Natural killer cell (primary cell): ENCODE measurements at regions not wholly inside any gene's neighbourhood (a gene's known extent, or its start where the extent isn't known, plus 50 kb on each side); places are given as distances from the start of the nearest gene placed in this dataset.

ENCODE experiments used
- ATAC-seq, 3 donors: fragments of 150-1000 bp in 2 of 3; fragments of 200-7000 bp in 1 of 3; cut with Tn5 transposase; 1 replicate in 1 of 3; 2 replicates in 2 of 3; pipeline ENCODE4 v1.10.0; 2021; ENCODE audit warnings: mild to moderate bottlenecking in 2 of 3, moderate library complexity in 2 of 3
- DNase-seq, 2 donors: peaks; one replicate each; pipeline versions ENCODE4 v3.0.0 to v3.0.0-alpha.2; 2013 to 2021; ENCODE audit warnings: mixed read lengths in 1 of 2
- H3K27ac ChIP-seq: one replicate; pipeline ENCODE4 v1.5.1; 2013; ENCODE audit warnings: mild to moderate bottlenecking, low read length
- H3K27me3 ChIP-seq: one replicate; pipeline ENCODE4 v1.6.1; 2013; ENCODE audit warnings: low read length; ENCODE audit not compliant: control insufficient read depth, insufficient read depth
- H3K36me3 ChIP-seq: one replicate; pipeline ENCODE4 v1.6.1; 2013; ENCODE audit warnings: low read length; ENCODE audit not compliant: control insufficient read depth, insufficient read depth
- H3K4me1 ChIP-seq: one replicate; pipeline ENCODE4 v1.6.1; 2013; ENCODE audit warnings: low read length; ENCODE audit not compliant: control insufficient read depth, insufficient read depth
- H3K4me3 ChIP-seq: one replicate; pipeline ENCODE4 v1.5.1; 2013; ENCODE audit warnings: low read length
- H3K9me3 ChIP-seq: one replicate; pipeline ENCODE4 v1.6.1; 2013; ENCODE audit warnings: low read length; ENCODE audit not compliant: control insufficient read depth, insufficient read depth
- H3K27ac Mint-ChIP-seq, 2 donors: one replicate each; pipeline ENCODE4 v1.8.0; 2022; ENCODE audit warnings: mild to moderate bottlenecking in 2 of 2, mixed read lengths in 2 of 2, moderate library complexity in 1 of 2
- H3K27me3 Mint-ChIP-seq, 2 donors: one replicate each; pipeline ENCODE4 v1.8.0; 2022; ENCODE audit warnings: low read depth in 2 of 2, mixed read lengths in 2 of 2
- H3K36me3 Mint-ChIP-seq: one replicate; pipeline ENCODE4 v1.8.0; 2022; ENCODE audit warnings: mixed read lengths
- H3K4me1 Mint-ChIP-seq, 2 donors: one replicate each; pipeline ENCODE4 v1.8.0; 2022; ENCODE audit warnings: mixed read lengths in 2 of 2
- H3K4me3 Mint-ChIP-seq: one replicate; pipeline ENCODE4 v1.8.0; 2022; ENCODE audit warnings: mild to moderate bottlenecking, moderate library complexity, mixed read lengths
- H3K9me3 Mint-ChIP-seq, 2 donors: one replicate each; pipeline ENCODE4 v1.8.0; 2022; ENCODE audit warnings: mixed read lengths in 2 of 2
- WGBS: methylation state at CpG from one replicate; pipeline ENCODE4 v1.1.7; 2013; ENCODE audit warnings: missing lambda C conversion rate; ENCODE audit not compliant: insufficient coverage; 5-methylcytosine and 5-hydroxymethylcytosine counted together
- intact Hi-C: fragments of 100-400 bp; cut with micrococcal nuclease; formaldehyde crosslinking; loops from one replicate; pipeline ENCODE4 v1.14.2; 2022
- TF ChIP-seq, protein P1 (sequence below): fragments of 200-600 bp; IDR thresholded peaks from one replicate; pipeline ENCODE4 v1.8.0; 2022; ENCODE audit warnings: antibody characterized with exemption

DNA sequence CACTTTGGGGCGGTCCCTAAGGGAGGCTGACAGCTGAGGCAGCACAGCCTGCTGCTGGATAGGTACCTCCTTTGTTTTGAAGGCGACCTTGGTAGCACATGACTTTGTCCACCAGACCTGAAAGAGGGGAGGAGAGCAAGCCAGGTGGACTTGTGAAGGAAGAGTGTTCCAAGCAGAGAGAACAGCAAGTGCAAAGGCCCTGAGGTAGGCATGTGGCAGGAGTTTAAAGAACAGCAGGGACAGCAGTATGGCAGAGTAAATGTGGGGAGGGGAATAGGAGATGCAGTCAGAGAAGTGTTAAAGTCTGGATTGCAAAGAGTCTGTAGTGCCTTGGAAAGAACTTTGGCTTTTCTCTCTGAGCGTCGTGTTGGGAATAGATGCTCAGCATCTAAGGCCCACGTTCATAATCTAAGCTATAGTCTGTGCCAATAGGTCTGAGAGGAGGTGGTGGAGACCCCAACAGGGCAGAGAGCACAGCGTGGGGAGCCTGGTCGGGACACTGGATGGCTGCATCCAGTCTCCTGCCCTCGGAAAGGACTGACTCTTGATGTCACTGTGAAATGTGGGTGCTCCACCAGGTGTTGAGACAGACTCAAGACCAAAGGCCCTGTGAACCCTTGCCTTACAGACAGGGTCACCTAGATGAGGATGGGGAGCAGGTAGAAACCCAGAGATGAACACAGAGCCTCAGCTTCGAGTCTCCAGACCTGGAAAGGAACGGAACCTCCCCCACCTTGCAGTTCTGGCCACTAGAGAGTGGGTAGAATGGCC is 242.1 kb upstream of the PWP1 start:
- WGBS = 92% methylated on average over 9 of the region's 10 CpGs
- no peak overlapping the region for H3K4me3 ChIP-seq
- H3K4me1 ChIP-seq = no peaks in the 10 kb centered on the region
- ATAC-seq (no peak), DNase-seq (no peak)
- no peak overlapping the region for H3K27ac Mint-ChIP-seq
- TF ChIP-seq, protein P1, sequence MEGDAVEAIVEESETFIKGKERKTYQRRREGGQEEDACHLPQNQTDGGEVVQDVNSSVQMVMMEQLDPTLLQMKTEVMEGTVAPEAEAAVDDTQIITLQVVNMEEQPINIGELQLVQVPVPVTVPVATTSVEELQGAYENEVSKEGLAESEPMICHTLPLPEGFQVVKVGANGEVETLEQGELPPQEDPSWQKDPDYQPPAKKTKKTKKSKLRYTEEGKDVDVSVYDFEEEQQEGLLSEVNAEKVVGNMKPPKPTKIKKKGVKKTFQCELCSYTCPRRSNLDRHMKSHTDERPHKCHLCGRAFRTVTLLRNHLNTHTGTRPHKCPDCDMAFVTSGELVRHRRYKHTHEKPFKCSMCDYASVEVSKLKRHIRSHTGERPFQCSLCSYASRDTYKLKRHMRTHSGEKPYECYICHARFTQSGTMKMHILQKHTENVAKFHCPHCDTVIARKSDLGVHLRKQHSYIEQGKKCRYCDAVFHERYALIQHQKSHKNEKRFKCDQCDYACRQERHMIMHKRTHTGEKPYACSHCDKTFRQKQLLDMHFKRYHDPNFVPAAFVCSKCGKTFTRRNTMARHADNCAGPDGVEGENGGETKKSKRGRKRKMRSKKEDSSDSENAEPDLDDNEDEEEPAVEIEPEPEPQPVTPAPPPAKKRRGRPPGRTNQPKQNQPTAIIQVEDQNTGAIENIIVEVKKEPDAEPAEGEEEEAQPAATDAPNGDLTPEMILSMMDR = no peak
- H3K4me3 Mint-ChIP-seq = no peak overlapping the region
- H3K36me3 ChIP-seq = no peaks in the 10 kb centered on the region
- no peaks in the 10 kb centered on the region for H3K36me3 Mint-ChIP-seq
- H3K9me3 Mint-ChIP-seq = no peaks in the 10 kb centered on the region
- no peaks in the 10 kb centered on the region for H3K9me3 ChIP-seq
- no peaks in the 10 kb centered on the region for H3K27me3 ChIP-seq
- H3K4me1 Mint-ChIP-seq = peaks cover 29 to 43% of the 10 kb centered on the region in 2 donors
- peaks cover 2 to 17% of the 10 kb centered on the region in 2 donors for H3K27me3 Mint-ChIP-seq
- intact Hi-C loops = no loop called here
- no peak overlapping the region for H3K27ac ChIP-seq

DNA sequence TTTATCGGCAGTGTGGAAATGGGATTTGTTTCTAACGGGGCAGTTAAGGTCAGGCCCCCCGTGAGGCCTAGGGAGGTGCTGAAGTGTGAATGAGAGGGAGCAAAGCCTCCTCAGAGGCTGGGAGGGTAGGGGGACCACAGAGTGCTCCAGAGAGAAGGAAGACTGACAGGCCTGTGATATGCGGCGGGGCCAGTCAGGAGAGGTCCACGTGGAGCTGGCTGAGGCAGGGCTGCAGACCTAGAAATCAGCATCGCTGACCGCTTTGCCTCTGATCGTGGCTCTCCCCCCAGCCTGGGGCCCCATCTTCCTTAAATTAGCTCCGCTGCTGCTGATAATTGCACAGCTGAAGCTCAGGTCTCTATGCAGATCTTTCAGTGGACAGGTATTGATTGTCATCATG is 240.8 kb upstream of the PWP1 start:
- ATAC-seq (no peak), DNase-seq (no peak)
- H3K4me3 ChIP-seq = no peak overlapping the region
- Mint-ChIP-seq H3K4me1 (peaks cover 21 to 35% of the 10 kb centered on the region in 2 donors), H3K9me3 (no peaks in the 10 kb centered on the region), H3K27me3 (peaks cover 2 to 6% of the 10 kb centered on the region in 2 donors), H3K27ac (no peak overlapping the region), H3K36me3 (no peaks in the 10 kb centered on the region), H3K4me3 (no peak overlapping the region)
- H3K4me1 ChIP-seq = no peaks in the 10 kb centered on the region
- no peaks in the 10 kb centered on the region for H3K9me3 ChIP-seq
- TF ChIP-seq, protein P1 = no peak
- no peaks in the 10 kb centered on the region for H3K27me3 ChIP-seq
- WGBS = 95% methylated on average over 10 of the region's 10 CpGs
- intact Hi-C loops = no loop called here
- H3K27ac ChIP-seq = no peak overlapping the region
- no peaks in the 10 kb centered on the region for H3K36me3 ChIP-seq

DNA sequence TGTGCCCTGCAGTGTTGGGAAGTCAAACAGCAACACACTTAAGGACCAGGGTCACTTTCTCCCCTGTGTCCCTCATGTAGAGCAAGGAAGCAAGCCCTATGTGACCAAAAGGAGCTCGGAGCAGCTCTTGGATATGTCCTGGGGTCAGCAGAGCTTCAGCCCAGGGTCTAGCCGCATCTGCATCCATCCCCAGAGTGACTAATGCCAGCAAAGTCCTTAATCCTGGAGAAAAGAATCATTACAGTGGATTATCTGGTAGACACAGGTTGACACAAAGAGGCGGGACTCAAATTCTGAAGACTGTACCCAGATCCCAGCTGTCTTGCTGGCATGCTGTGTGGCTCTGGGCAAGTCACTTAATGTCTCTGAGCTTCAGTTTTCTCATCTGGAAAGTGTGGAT is 239.1 kb upstream of the PWP1 start:
- H3K4me3 Mint-ChIP-seq = no peak overlapping the region

More for the DNA sequence above, 239.1 kb upstream of the PWP1 start:
- no peak overlapping the region for H3K4me3 ChIP-seq
- H3K27ac Mint-ChIP-seq = no peak overlapping the region
- no peaks in the 10 kb centered on the region for H3K36me3 ChIP-seq
- DNase-seq (no peak), ATAC-seq (no peak)
- H3K4me1 Mint-ChIP-seq = peaks cover 6 to 21% of the 10 kb centered on the region in 2 donors
- 95% methylated on average over 3 of the region's 3 CpGs for WGBS
- H3K27me3 Mint-ChIP-seq = peaks cover 3 to 12% of the 10 kb centered on the region in 2 donors
- H3K9me3 Mint-ChIP-seq = no peaks in the 10 kb centered on the region
- no peaks in the 10 kb centered on the region for H3K9me3 ChIP-seq
- TF ChIP-seq, protein P1 = no peak
- H3K36me3 Mint-ChIP-seq = no peaks in the 10 kb centered on the region
- no peaks in the 10 kb centered on the region for H3K4me1 ChIP-seq
- intact Hi-C loops = no loop called here
- no peak overlapping the region for H3K27ac ChIP-seq
- H3K27me3 ChIP-seq = no peaks in the 10 kb centered on the region
